H1 (cell line): ENCODE measurements at regions not wholly inside any gene's neighbourhood (a gene's known extent, or its start where the extent isn't known, plus 50 kb on each side); places are given as distances from the start of the nearest gene placed in this dataset.

Experiments used
- CTCF ChIA-PET: fragments of 300-600 bp; sonication (Branson Sonifier 250); formaldehyde crosslinking; loops from one replicate; lab custom pipeline; 2021; ENCODE audit not compliant: partially characterized antibody; lab: Charles Lee
- POLR2A ChIA-PET: fragments of 300-600 bp; sonication (Branson Sonifier 250); formaldehyde crosslinking; loops from one replicate; lab custom pipeline; 2021; ENCODE audit warnings: inconsistent platforms; ENCODE audit not compliant: partially characterized antibody; lab: Charles Lee
- DNase-seq, 2 experiments: peaks; one replicate each; pipeline versions ENCODE4 v3.0.0 to v3.0.0-alpha.2; 2010 to 2022; ENCODE audit warnings: low spot score in 2 of 2, low read depth in 1 of 2, mixed read lengths in 1 of 2
- FAIRE-seq: peaks from 2 replicates; lab custom pipeline; 2011; peaks lifted over from hg19 to GRCh38; lab: Jason Lieb, UNC
- H2AFZ ChIP-seq: 2 replicates; pipeline ENCODE4 v1.8.1; 2012; ENCODE audit warnings: low read length, inconsistent platforms
- H2AK5ac ChIP-seq: 2 replicates; pipeline ENCODE4 v1.6.1; 2013; ENCODE audit warnings: low read depth, low read length
- H2BK120ac ChIP-seq: replicated peaks from 2 replicates; pipeline ENCODE3; 2013; ENCODE audit warnings: low read depth, low read length, inconsistent platforms
- H2BK12ac ChIP-seq: 2 replicates; pipeline ENCODE4 v1.6.1; 2013; ENCODE audit warnings: low read depth, low read length
- H2BK15ac ChIP-seq: 2 replicates; pipeline ENCODE4 v1.6.1; 2013; ENCODE audit warnings: low read length
- H2BK20ac ChIP-seq: 2 replicates; pipeline ENCODE4 v1.6.1; 2013; ENCODE audit warnings: low read length
- H2BK5ac ChIP-seq: 2 replicates; pipeline ENCODE4 v1.6.1; 2013; ENCODE audit warnings: low read depth, low read length
- H3K14ac ChIP-seq: 2 replicates; pipeline ENCODE4 v1.6.1; 2013; ENCODE audit warnings: inconsistent platforms; ENCODE audit not compliant: insufficient read length
- H3K18ac ChIP-seq: 2 replicates; pipeline ENCODE4 v1.6.1; 2013; ENCODE audit warnings: low read length; ENCODE audit errors: extremely low read depth
- H3K23ac ChIP-seq: 2 replicates; pipeline ENCODE4 v1.6.1; 2013; ENCODE audit warnings: inconsistent platforms; ENCODE audit not compliant: insufficient read length
- H3K23me2 ChIP-seq: 2 replicates; pipeline ENCODE4 v1.6.1; 2013; ENCODE audit warnings: low read depth, low read length
- H3K27ac ChIP-seq: 2 replicates; pipeline ENCODE4 v1.6.1; 2011; ENCODE audit warnings: low read depth, low read length, inconsistent platforms
- H3K27me3 ChIP-seq, 4 experiments: replicated peaks in 1 of 4; 1 replicate in 1 of 4; 2 replicates in 3 of 4; pipeline versions ENCODE4 v1.6.1 to v1.8.1; 2011 to 2013; ENCODE audit warnings: low read length in 3 of 4, mild to moderate bottlenecking in 3 of 4, inconsistent platforms in 2 of 4, mixed read lengths in 2 of 4, moderate library complexity in 1 of 4; ENCODE audit not compliant: control insufficient read depth in 3 of 4, insufficient read depth in 3 of 4; ENCODE audit errors: extremely low read depth in 1 of 4
- H3K36me3 ChIP-seq, 4 experiments: 2 replicates each; pipeline versions ENCODE4 v1.6.1 to v1.8.1; 2011 to 2013; ENCODE audit warnings: mild to moderate bottlenecking in 4 of 4, low read length in 3 of 4, moderate library complexity in 2 of 4, control low read depth in 1 of 4, inconsistent platforms in 1 of 4; ENCODE audit not compliant: insufficient read depth in 4 of 4, control insufficient read depth in 2 of 4
- H3K4ac ChIP-seq: replicated peaks from 2 replicates; pipeline ENCODE3; 2013; ENCODE audit warnings: low read length, low read depth, mixed read lengths, inconsistent platforms; ENCODE audit not compliant: insufficient read length
- H3K4me1 ChIP-seq, 4 experiments: replicated peaks in 1 of 4; 1 replicate in 1 of 4; 2 replicates in 3 of 4; pipeline versions ENCODE4 v1.6.1 to v1.8.1; 2011 to 2013; ENCODE audit warnings: low read length in 3 of 4, inconsistent platforms in 2 of 4, mixed read lengths in 1 of 4; ENCODE audit not compliant: insufficient read depth in 4 of 4, control insufficient read depth in 3 of 4
- H3K4me2 ChIP-seq, 2 experiments: 2 replicates each; pipeline versions ENCODE4 v1.6.1 to v1.8.1; 2011 to 2013; ENCODE audit warnings: low read depth in 2 of 2, low read length in 2 of 2, control low read depth in 1 of 2, inconsistent platforms in 1 of 2, mild to moderate bottlenecking in 1 of 2; ENCODE audit not compliant: insufficient read depth in 1 of 2
- H3K4me3 ChIP-seq, 4 experiments: fragments of 200-600, 300-600 bp in 1 of 4; sonication (generic), shearing (Covaris generic), sonication (Bioruptor Twin) in 1 of 4; 2 replicates each; pipeline versions ENCODE4 v1.5.1 to v1.8.1; 2011 to 2016; ENCODE audit warnings: low read length in 4 of 4, low read depth in 3 of 4, control low read depth in 2 of 4, inconsistent platforms in 2 of 4, mild to moderate bottlenecking in 2 of 4, mixed read lengths in 1 of 4, moderate library complexity in 1 of 4; ENCODE audit not compliant: insufficient read depth in 2 of 4; ENCODE audit errors: extremely low read depth in 1 of 4
- H3K56ac ChIP-seq: replicated peaks from 2 replicates; pipeline ENCODE3; 2013; ENCODE audit warnings: low read depth, mild to moderate bottlenecking, mixed read lengths, low read length, inconsistent platforms; ENCODE audit not compliant: insufficient read length
- H3K79me1 ChIP-seq: 2 replicates; pipeline ENCODE4 v1.6.1; 2013; ENCODE audit warnings: low read depth, low read length, control low read depth
- H3K79me2 ChIP-seq, 2 experiments: 2 replicates each; pipeline versions ENCODE4 v1.6.1 to v1.8.1; 2012 to 2013; ENCODE audit warnings: low read length in 2 of 2, mild to moderate bottlenecking in 2 of 2, inconsistent platforms in 1 of 2; ENCODE audit not compliant: insufficient read depth in 2 of 2, control insufficient read depth in 1 of 2
- H3K9ac ChIP-seq, 4 experiments: replicated peaks in 1 of 4; 1 replicate in 1 of 4; 2 replicates in 3 of 4; pipeline versions ENCODE4 v1.6.1 to v1.8.1; 2011 to 2013; ENCODE audit warnings: low read depth in 3 of 4, low read length in 3 of 4, control low read depth in 2 of 4, mild to moderate bottlenecking in 2 of 4, moderate library complexity in 2 of 4, inconsistent platforms in 1 of 4; ENCODE audit errors: extremely low read depth in 1 of 4
- H3K9me3 ChIP-seq, 2 experiments: 2 replicates each; pipeline versions ENCODE4 v1.6.1 to v1.8.1; 2012 to 2013; ENCODE audit warnings: mild to moderate bottlenecking in 2 of 2, moderate library complexity in 2 of 2, control low read depth in 1 of 2, inconsistent platforms in 1 of 2, low read depth in 1 of 2, low read length in 1 of 2, mixed read lengths in 1 of 2; ENCODE audit not compliant: insufficient read depth in 2 of 2
- H4K20me1 ChIP-seq, 2 experiments: replicated peaks in 1 of 2; 2 replicates each; pipeline versions ENCODE3 to v1.8.1; 2011 to 2013; ENCODE audit warnings: inconsistent platforms in 2 of 2, low read length in 2 of 2, mild to moderate bottlenecking in 1 of 2; ENCODE audit not compliant: insufficient read depth in 2 of 2, control insufficient read depth in 1 of 2
- H4K5ac ChIP-seq: 2 replicates; pipeline ENCODE4 v1.6.1; 2013; ENCODE audit warnings: low read length, low read depth, mixed read lengths, inconsistent platforms; ENCODE audit not compliant: insufficient read length
- H4K8ac ChIP-seq: 2 replicates; pipeline ENCODE4 v1.8.0; 2013; ENCODE audit warnings: mild to moderate bottlenecking, moderate library complexity, low read length, inconsistent platforms; ENCODE audit not compliant: insufficient read depth; ENCODE audit errors: extremely low read depth
- H4K91ac ChIP-seq: replicated peaks from 2 replicates; pipeline ENCODE3; 2013; ENCODE audit warnings: low read length, mixed read lengths, inconsistent platforms; ENCODE audit not compliant: insufficient read length
- BACH1 ChIP-seq: IDR thresholded peaks from 2 replicates; pipeline ENCODE4 v1.6.1; 2012; ENCODE audit warnings: low read length, improper control_type of control experiment
- BRCA1 ChIP-seq: IDR thresholded peaks from 2 replicates; pipeline ENCODE4 v1.6.1; 2012; ENCODE audit warnings: low read depth, low read length, improper control_type of control experiment
- CHD1 ChIP-seq: IDR thresholded peaks from 2 replicates; pipeline ENCODE4 v1.6.1; 2012; ENCODE audit warnings: low read depth, low read length, improper control_type of control experiment
- EP300 ChIP-seq, 2 experiments: IDR thresholded peaks; 1 replicate in 1 of 2; 2 replicates in 1 of 2; pipeline ENCODE4 v1.6.1; 2011 to 2012; ENCODE audit warnings: low read depth in 2 of 2, low read length in 2 of 2, mild to moderate bottlenecking in 2 of 2, borderline replicate concordance in 1 of 2, inconsistent platforms in 1 of 2, moderate library complexity in 1 of 2
- GTF2F1 ChIP-seq: IDR thresholded peaks from 2 replicates; pipeline ENCODE4 v1.6.1; 2012; ENCODE audit warnings: low read depth, low read length, improper control_type of control experiment, borderline replicate concordance
- HDAC2 ChIP-seq, 2 experiments: fragments of 300-600 bp in 1 of 2; sonication (generic) in 1 of 2; IDR thresholded peaks; 2 replicates each; pipeline ENCODE4 v1.6.1; 2011 to 2012; ENCODE audit warnings: low read depth in 2 of 2, low read length in 2 of 2, mild to moderate bottlenecking in 2 of 2, moderate library complexity in 2 of 2, borderline replicate concordance in 1 of 2, inconsistent platforms in 1 of 2
- KDM5A ChIP-seq: fragments of 200-600 bp; IDR thresholded peaks from 2 replicates; pipeline ENCODE4 v1.7.1; 2012; ENCODE audit warnings: mild to moderate bottlenecking, low read length, inconsistent platforms, mixed read lengths
- POU5F1 ChIP-seq: IDR thresholded peaks from 2 replicates; pipeline ENCODE4 v1.6.1; 2011; ENCODE audit warnings: low read depth, mild to moderate bottlenecking, low read length, moderate library complexity
- SIN3A ChIP-seq, 2 experiments: IDR thresholded peaks in 1 of 2; conservative IDR thresholded peaks in 1 of 2; 2 replicates each; pipeline ENCODE4 v1.6.1; 2011 to 2012; ENCODE audit warnings: low read length in 2 of 2, improper control_type of control experiment in 1 of 2, low read depth in 1 of 2, mild to moderate bottlenecking in 1 of 2
- TAF7 ChIP-seq: optimal IDR thresholded peaks from 2 replicates; pipeline ENCODE3; 2011; ENCODE audit warnings: low read depth, mild to moderate bottlenecking, inconsistent platforms, low read length, moderate library complexity, borderline replicate concordance
- WGBS, 2 experiments: shearing (Covaris generic) in 1 of 2; methylation state at CpG; one replicate each; pipeline versions ENCODE4 v1.1.6 to v1.1.7; 2013 to 2015; ENCODE audit warnings: low lambda C conversion rate in 2 of 2, mixed read lengths in 2 of 2, inconsistent platforms in 1 of 2, low coverage in 1 of 2, missing lambda C conversion rate in 1 of 2; ENCODE audit not compliant: insufficient replicate concordance in 2 of 2, insufficient coverage in 1 of 2, insufficient read length in 1 of 2; ENCODE audit errors: extremely low coverage in 1 of 2, missing lambda C conversion rate in 1 of 2; 5-methylcytosine and 5-hydroxymethylcytosine counted together

DNA sequence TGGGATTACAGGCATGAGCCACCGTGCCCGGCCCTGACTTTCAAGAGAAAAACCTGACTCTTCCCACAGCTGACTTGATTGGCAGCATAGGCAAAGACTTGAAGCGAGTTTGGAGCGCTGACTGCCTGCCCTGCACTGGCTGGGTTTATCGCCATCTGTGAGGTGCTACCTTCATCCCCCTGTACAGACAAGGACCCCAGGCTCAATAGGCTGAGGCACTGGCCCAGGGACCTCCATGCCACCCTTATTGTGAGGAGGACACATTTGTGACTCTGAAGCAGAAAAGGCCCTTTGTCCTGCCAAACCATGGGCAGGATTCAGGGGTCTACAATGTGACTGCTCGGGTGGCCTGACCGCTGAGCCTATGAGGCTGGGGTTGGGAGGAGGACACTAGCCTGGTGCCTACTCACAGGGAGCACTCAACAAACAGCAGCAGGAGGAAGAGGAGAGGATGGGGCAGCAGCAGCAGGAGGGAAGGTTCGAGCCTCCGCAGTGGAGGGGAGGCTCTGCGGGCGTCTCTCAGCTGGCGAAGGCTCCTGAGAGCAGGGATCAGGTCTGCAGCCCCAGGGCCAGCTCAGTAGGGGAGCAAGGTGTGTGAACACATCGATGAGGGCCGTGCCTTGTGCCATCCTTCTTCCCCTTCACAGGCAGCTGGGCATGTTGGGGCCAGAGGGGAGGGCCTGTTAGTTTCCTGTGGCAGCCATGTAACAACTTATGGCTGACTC lies 72.9 kb upstream of the WNT7B start:
- no peak overlapping the region for H2BK12ac ChIP-seq
- H3K79me1 ChIP-seq, result no peaks in the 10 kb centered on the region
- H3K18ac ChIP-seq, result no peak overlapping the region
- H4K91ac ChIP-seq, result no peak overlapping the region
- ChIA-PET CTCF (interaction anchor here (0.7 to 3.7 kb wide), 6 partner anchors 20 to 66 kb away, joined by 3 to 14 read pairs (median 4); no protein-coding TSS in a partner anchor), POLR2A (no interaction called here)
- H2BK120ac ChIP-seq, result no peak overlapping the region
- no peaks in the 10 kb centered on the region for H3K23me2 ChIP-seq
- no peaks in the 10 kb centered on the region for H3K79me2 ChIP-seq
- H2BK20ac ChIP-seq, result no peak overlapping the region
- H2BK5ac ChIP-seq, result no peak overlapping the region
- no peak overlapping the region for H3K4me3 ChIP-seq
- H3K27ac ChIP-seq, result no peak overlapping the region
- H3K9me3 ChIP-seq, result no peaks in the 10 kb centered on the region
- no peak overlapping the region for H3K4me2 ChIP-seq
- FAIRE-seq, result no peak
- peaks cover 8 to 18% (median 15%) of the 10 kb centered on the region in 4 experiments; a peak in 6 of 7 replicates for H3K27me3 ChIP-seq
- no peak overlapping the region for H3K4ac ChIP-seq
- no peak overlapping the region for H3K56ac ChIP-seq
- no peak overlapping the region for H2AK5ac ChIP-seq
- WGBS, 2 experiments, result 94% methylated on average over 14 of the region's 14 CpGs; no CpG with 5 or more reads in 1 of the 2 experiments
- no peak for DNase-seq
- no peak overlapping the region for H3K9ac ChIP-seq
- H3K23ac ChIP-seq, result no peak overlapping the region
- H2BK15ac ChIP-seq, result no peak overlapping the region
- H4K8ac ChIP-seq, result no peak overlapping the region
- H4K20me1 ChIP-seq, result no peaks in the 10 kb centered on the region
- no peak overlapping the region for H2AFZ ChIP-seq
- H3K36me3 ChIP-seq, result no peaks in the 10 kb centered on the region
- H4K5ac ChIP-seq, result no peak overlapping the region
- peaks cover 0 to 12% (median 5%) of the 10 kb centered on the region in 4 experiments; a peak in 5 of 7 replicates for H3K4me1 ChIP-seq
- H3K14ac ChIP-seq, result no peak overlapping the region
- TF ChIP-seq GTF2F1, result no peak
- no peak for TF ChIP-seq KDM5A
- no peak for TF ChIP-seq TAF7
- TF ChIP-seq SIN3A (conservative IDR thresholded peaks at IDR 0.05 in 1 of 2, IDR thresholded peaks at IDR 0.05 in 1 of 2; ENCODE audit: low read depth in 1 of 2, low read length in 2 of 2), result no peak
- TF ChIP-seq EP300 (IDR thresholded peaks at IDR 0.05; ENCODE audit: borderline replicate concordance in 1 of 2, low read depth in 2 of 2, low read length in 2 of 2), result no peak
- no peak for TF ChIP-seq HDAC2 (IDR thresholded peaks at IDR 0.05; ENCODE audit: borderline replicate concordance in 1 of 2, low read depth in 2 of 2, low read length in 2 of 2)
- no peak for TF ChIP-seq CHD1
- TF ChIP-seq BACH1, result no peak
- no peak for TF ChIP-seq POU5F1
- no peak for TF ChIP-seq BRCA1
